ENCODE measurements at regions not wholly inside any gene's neighbourhood (a gene's known extent, or its start where the extent isn't known, plus 50 kb on each side); places are given as distances from the start of the nearest gene placed in this dataset.

DNA sequence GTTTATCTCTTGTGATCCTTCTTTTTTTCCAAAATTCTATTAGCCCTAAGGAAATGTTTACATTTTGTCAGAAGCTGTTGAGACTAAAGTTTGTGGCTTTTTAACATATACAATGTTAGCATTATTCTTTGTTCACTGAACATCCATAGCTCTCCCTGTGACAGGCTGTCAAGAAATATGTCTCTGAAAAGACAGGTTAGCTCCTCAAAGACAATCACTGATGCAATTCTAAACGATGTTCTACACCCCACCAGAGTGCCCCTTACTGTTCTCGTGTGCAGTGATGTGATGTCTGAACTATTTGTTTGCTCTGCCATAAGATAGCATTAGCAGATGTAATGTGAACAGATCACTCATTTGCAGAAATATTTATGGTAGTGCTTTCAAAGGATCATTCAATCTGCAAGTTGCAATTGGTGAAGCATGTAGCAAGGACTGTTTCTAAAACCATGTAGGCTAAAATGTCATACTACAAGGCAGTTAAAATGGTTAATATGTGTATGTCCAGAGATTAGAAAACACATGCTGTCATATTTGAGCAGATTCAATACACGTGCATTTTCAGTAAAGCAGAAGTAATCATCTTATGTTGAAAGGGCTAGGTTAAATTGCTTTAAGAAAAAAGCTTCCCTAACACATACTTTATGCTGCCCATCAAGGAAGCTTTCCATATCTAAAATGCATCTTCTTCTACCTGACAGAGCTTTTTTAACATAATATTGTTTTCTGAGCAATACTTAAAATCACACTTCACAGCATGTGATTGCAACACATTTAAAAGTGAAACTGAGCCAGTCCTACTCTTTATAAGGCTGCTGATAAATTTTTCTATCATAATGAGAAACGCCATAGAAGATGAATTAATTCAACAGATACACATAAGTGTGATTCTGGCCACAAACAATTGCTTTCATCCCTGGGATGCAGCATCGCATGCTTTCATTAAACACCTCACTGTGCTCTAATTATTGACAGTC is 285.7 kb upstream of the UBE2E3 start:
- no peaks in the 10 kb centered on the region for H4K20me1 ChIP-seq (ENCODE audit: control insufficient read depth, insufficient read depth, insufficient read length)
- no peak overlapping the region for H2BK20ac ChIP-seq (ENCODE audit: low read depth, low read length, poor library complexity, severe bottlenecking)
- Mint-ChIP-seq H3K4me1 (no peaks in the 10 kb centered on the region), H3K36me3 (ENCODE audit: insufficient read depth in 1 of 3, low read depth in 3 of 3) (no peaks in the 10 kb centered on the region; a peak in 1 of 7 replicates), H3K27ac (no peak overlapping the region), H3K4me3 (no peak overlapping the region), H3K9me3 (no peaks in the 10 kb centered on the region), H3K27me3 (ENCODE audit: low read depth) (peaks cover 2% of the 10 kb centered on the region; the same call in 1 of the 2 replicates)
- no peak overlapping the region for H3K4ac ChIP-seq (ENCODE audit: low read depth, low read length)
- H2BK120ac ChIP-seq (ENCODE audit: low read depth, low read length, poor library complexity, severe bottlenecking), result no peak overlapping the region
- TF ChIP-seq, protein P1, sequence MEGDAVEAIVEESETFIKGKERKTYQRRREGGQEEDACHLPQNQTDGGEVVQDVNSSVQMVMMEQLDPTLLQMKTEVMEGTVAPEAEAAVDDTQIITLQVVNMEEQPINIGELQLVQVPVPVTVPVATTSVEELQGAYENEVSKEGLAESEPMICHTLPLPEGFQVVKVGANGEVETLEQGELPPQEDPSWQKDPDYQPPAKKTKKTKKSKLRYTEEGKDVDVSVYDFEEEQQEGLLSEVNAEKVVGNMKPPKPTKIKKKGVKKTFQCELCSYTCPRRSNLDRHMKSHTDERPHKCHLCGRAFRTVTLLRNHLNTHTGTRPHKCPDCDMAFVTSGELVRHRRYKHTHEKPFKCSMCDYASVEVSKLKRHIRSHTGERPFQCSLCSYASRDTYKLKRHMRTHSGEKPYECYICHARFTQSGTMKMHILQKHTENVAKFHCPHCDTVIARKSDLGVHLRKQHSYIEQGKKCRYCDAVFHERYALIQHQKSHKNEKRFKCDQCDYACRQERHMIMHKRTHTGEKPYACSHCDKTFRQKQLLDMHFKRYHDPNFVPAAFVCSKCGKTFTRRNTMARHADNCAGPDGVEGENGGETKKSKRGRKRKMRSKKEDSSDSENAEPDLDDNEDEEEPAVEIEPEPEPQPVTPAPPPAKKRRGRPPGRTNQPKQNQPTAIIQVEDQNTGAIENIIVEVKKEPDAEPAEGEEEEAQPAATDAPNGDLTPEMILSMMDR (conservative IDR thresholded peaks at IDR 0.05), result no peak
- no peak overlapping the region for H3T11ph ChIP-seq (ENCODE audit: low read length)
- no peak overlapping the region for H3K56ac ChIP-seq (ENCODE audit: insufficient read length, low read depth, low read length)
- no peaks in the 10 kb centered on the region for H3K79me1 ChIP-seq (ENCODE audit: insufficient read depth, low read depth, low read length, poor library complexity, severe bottlenecking)
- H3K4me1 ChIP-seq (ENCODE audit: insufficient read depth, low read length), result no peaks in the 10 kb centered on the region; the same call in 1 of the 2 replicates
- H3K23me2 ChIP-seq (ENCODE audit: insufficient read length, low read depth, low read length, poor library complexity, severe bottlenecking), result no peaks in the 10 kb centered on the region
- no peak overlapping the region for H3K18ac ChIP-seq (ENCODE audit: insufficient read length, low read depth, low read length)
- H3K23ac ChIP-seq (ENCODE audit: insufficient read length, low read depth, low read length), result no peak overlapping the region
- H3K27me3 ChIP-seq (ENCODE audit: insufficient read depth, low read length), result no peaks in the 10 kb centered on the region
- H2AK5ac ChIP-seq (ENCODE audit: insufficient read length, low read length), result no peak overlapping the region
- no peak overlapping the region for H2BK15ac ChIP-seq (ENCODE audit: low read depth, low read length)
- no peak overlapping the region for H4K91ac ChIP-seq (ENCODE audit: insufficient read length, low read depth, low read length)
- H3K9me3 ChIP-seq (ENCODE audit: control insufficient read depth, low read depth, low read length), result no peaks in the 10 kb centered on the region
- no peak overlapping the region for H2BK5ac ChIP-seq (ENCODE audit: insufficient read length, low read length)
- H2BK12ac ChIP-seq (ENCODE audit: insufficient read length, low read depth, low read length), result no peak overlapping the region
- H3K9ac ChIP-seq (ENCODE audit: extremely low read depth, insufficient read length, low read length), result no peak overlapping the region
- H3K79me2 ChIP-seq (ENCODE audit: insufficient read depth, low read length), result no peaks in the 10 kb centered on the region
- H2AFZ ChIP-seq (ENCODE audit: low read length), result no peak overlapping the region
- H4K5ac ChIP-seq (ENCODE audit: insufficient read length, low read depth, low read length), result no peak overlapping the region
- H3K4me2 ChIP-seq (ENCODE audit: insufficient read depth, insufficient read length, low read length), result no peak overlapping the region
- no peak overlapping the region for H3K14ac ChIP-seq (ENCODE audit: insufficient read depth, low read length)
- H4K8ac ChIP-seq (replicated peaks; ENCODE audit: insufficient read length, low read depth, low read length), result no peak overlapping the region
- WGBS (ENCODE audit: extremely low coverage, insufficient read length, low lambda C conversion rate), result no CpG with 5 or more reads among the region's 5 CpGs
- H3K27ac ChIP-seq (ENCODE audit: insufficient read length, low read depth, low read length), result no peak overlapping the region
- DNase-seq, result no peak

Measured in H9 (cell line).